Mammary epithelial cell (primary cell): ENCODE measurements at regions not wholly inside any gene's neighbourhood (a gene's known extent, or its start where the extent isn't known, plus 50 kb on each side); places are given as distances from the start of the nearest gene placed in this dataset.

Experiments used
- EZH2 ChIP-seq: IDR thresholded peaks from 2 replicates; pipeline ENCODE4 v1.6.1; 2012; ENCODE audit warnings: low read length, inconsistent platforms, borderline replicate concordance
- TF ChIP-seq, protein P1 (sequence below), 2 donors: IDR thresholded peaks in 1 of 2; conservative IDR thresholded peaks in 1 of 2; 2 replicates each; pipeline ENCODE4 v1.5.1; 2011 to 2012; ENCODE audit warnings: inconsistent platforms in 2 of 2, low read length in 2 of 2, mild to moderate bottlenecking in 2 of 2, control low read depth in 1 of 2, low read depth in 1 of 2; ENCODE audit not compliant: insufficient read depth in 1 of 2; ENCODE audit errors: extremely low read depth in 1 of 2

- TF ChIP-seq, protein P1, sequence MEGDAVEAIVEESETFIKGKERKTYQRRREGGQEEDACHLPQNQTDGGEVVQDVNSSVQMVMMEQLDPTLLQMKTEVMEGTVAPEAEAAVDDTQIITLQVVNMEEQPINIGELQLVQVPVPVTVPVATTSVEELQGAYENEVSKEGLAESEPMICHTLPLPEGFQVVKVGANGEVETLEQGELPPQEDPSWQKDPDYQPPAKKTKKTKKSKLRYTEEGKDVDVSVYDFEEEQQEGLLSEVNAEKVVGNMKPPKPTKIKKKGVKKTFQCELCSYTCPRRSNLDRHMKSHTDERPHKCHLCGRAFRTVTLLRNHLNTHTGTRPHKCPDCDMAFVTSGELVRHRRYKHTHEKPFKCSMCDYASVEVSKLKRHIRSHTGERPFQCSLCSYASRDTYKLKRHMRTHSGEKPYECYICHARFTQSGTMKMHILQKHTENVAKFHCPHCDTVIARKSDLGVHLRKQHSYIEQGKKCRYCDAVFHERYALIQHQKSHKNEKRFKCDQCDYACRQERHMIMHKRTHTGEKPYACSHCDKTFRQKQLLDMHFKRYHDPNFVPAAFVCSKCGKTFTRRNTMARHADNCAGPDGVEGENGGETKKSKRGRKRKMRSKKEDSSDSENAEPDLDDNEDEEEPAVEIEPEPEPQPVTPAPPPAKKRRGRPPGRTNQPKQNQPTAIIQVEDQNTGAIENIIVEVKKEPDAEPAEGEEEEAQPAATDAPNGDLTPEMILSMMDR (conservative IDR thresholded peaks at IDR 0.05 in 1 of 2, IDR thresholded peaks at IDR 0.05 in 1 of 2; ENCODE audit: extremely low read depth in 1 of 2, insufficient read depth in 1 of 2, low read depth in 1 of 2, low read length in 2 of 2) = peak in 1 of 2 donors; percentile 46
- no peak for TF ChIP-seq EZH2
Observed at GRCh38 chr5:28766565-28767158, 1728.3 kb upstream of the CDH9 start.
